T-helper 9 cell (primary cell): ENCODE measurements at regions not wholly inside any gene's neighbourhood (a gene's known extent, or its start where the extent isn't known, plus 50 kb on each side); places are given as distances from the start of the nearest gene placed in this dataset.

ENCODE experiments used
- DNase-seq: peaks from one replicate; pipeline ENCODE4 v3.0.0-alpha.2; 2020

DNA sequence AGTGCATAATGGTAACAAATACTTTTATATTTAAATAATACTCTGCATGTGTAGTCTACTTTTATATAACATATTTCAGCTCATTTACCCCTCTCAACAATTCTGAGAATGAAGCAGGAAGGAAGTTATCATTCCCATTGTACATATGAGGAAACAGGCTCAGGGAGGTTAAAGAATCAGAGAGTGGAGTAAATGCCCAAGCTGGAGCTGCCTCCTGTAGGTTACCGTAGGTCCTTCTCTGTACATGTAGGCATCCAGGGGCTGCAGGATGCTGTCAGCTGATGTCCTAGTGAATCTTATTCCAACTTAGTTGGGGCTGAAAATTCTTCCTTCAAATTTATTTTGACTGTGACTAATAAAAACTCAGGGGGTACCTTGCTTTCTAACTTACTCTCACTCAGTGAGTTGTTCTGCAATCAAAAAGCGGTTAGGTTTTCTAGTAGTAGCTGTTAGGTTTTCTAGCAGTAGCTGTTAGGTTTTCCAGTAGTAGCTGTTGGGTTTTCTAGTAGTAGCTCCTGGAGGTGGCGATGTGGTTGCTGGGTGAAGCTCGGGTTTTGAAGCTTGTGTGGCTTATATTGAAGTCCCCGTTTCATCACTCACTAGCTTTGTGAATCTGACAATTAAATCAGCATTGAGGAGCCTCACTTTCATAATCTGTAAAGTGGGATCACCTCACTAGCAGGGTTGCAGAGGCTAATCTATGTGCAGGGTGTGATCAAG is 357.0 kb downstream of the NR2F2 start:
- DNase-seq: no peak

DNA sequence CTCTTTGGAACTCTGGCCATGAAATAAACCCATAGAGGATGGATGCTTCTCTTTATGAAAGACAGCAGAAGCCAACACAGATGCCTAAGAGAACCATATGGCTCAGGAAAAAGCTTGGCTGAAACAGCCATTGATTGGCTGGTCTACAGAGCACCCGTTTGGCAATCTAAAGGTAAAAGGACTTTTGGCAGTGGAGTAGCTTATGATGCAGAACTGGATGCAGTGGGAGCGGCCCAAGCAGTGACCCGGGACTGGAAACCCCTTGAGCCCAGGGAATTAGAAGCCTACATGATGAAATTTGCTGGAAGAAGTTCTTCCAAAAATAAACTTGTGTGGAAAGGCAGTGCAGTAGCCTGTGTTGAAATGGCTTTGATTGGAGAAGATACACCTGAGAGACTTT is 360.2 kb downstream of the NR2F2 start:
- DNase-seq: no peak

DNA sequence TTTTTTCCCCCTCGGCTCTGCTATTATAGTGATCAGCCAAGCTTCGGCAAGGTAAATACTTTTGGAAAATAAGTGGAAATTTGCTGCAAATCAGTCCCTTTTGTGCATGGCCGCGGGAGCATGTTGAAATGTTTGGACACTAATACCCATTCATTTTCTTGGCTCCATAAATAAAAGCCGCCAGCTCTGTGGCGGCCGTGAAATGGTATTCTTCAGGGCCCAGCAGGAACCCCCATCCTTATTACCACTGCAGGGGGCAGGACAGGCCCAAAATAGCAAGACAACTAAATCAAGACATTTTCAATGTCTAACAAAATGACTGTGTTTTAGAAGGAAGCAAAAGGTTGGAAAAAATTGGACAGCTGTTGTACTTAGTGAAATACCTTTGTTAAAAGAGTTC is 362.3 kb downstream of the NR2F2 start:
- DNase-seq: no peak

DNA sequence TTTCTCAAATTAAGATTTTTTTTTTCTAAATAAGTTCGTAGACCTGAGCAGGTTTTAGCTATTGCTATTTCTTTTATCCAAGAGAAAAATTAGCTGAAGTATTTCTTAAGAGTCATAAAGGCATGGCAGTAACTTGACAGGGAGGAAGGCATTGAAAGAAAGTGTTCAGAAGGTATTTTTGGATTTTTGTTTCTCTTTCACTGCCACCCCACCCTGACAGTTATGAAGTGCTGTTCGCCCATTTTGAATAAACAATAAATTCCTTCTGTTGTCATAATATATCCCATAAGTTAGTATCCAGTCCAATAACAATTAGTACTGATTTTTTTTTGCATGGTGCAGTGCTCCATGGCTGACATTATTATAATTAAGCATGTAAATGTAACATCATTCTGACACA is 363.0 kb downstream of the NR2F2 start:
- no peak for DNase-seq

DNA sequence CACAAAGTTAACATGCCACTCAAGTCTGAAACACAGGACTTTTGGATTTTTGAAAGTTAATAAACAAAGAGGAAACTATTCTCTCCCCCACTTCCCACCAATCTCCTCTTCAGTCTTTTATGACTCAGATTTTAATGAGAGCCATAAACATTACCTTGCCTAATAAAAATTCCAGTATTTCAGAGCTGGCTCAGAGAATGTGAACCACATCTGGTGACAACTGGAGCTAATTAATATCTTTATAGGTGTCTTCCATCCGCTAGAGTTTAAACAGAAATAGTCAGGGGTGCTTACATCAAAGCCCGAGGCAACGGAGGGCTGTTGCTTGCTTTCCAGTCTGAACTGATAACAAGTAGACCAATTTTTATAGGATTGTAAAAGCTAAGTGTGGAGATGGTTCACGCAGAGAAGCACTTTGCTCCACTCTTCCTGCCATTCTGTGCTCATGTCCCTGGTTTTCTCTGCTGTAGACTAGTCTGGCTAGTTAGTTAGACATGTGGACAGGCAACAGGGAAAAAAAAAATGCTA is 363.6 kb downstream of the NR2F2 start:
- DNase-seq: no peak

DNA sequence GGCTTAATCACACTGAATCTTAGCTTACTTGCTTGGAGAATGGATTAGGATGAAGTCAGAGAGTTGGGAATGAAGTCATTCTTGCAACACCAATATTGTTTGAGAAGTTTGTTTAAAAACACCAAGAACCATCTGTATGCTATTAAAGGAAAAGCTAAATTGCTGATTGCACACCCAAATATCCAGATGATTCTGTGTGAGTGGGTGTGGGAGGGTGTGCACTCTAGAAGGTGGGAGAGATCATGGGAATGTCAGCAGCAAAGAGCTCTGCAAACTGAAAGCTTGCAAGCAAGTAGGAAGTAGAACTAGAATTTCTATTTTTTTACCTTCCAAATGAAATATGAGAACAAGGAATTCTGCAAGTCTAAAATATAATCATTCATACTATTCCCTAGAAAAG is 364.9 kb downstream of the NR2F2 start:
- no peak for DNase-seq

DNA sequence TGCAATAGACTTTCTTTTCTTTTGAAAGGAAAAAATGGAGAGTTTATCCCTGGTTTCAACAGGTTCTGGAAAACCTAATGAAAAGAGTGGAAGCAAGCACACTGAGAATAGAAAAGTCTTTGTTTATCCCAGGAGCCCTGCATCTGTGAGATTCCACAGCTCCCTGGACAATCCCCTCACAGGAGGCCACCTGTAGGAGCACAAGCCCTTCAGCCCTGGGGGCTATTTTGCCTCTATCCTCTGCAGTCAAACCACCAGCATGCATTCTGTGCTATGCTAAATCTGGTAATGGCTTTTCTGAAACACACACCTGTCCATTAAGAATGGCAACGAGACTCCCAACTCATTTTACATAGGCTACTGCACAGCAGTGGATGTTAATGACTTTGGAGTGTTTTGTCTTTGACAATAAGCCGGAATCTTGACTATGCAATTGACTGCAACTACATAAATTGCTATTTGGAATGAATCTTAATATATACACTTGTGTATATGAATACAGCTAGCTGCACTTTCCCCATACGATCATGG is 369.4 kb downstream of the NR2F2 start:
- DNase-seq: no peak

DNA sequence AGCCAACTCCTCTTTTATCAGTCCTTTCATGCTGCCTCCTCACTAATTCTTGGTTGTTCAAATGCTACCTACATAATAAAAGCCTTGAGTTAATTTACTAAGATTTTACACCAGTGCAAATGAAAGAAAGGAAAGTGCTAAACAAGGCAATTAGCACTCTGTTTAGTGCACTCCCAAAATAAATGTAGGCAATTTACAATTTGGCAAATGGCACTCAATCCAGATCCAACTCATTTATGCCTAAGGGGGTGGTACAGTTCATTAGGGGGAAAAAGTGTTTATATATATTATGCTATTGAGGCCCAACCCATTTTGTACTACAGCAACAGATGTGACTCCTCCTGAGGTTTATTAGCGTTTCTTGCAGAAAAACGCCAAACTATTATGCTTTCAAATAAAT is 370.1 kb downstream of the NR2F2 start:
- DNase-seq: no peak

DNA sequence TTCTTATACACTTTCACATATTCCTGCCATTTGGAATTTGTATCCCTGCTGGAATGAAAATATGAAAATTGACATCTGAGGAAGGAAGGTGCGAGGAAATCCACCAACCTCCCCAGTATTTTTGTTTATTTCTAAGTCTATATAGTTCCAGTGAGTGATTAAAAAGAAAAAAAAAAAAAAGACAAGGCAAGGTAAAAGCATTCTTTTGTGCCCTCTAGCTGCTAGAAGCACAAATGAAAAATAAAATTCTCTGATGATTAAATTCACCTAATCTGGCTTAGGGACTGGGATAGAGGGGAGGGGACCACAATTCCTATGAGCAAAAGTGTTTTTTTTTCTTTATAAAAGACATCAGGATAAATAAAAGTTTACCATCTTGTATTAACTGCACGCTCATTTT is 370.9 kb downstream of the NR2F2 start:
- DNase-seq: no peak

DNA sequence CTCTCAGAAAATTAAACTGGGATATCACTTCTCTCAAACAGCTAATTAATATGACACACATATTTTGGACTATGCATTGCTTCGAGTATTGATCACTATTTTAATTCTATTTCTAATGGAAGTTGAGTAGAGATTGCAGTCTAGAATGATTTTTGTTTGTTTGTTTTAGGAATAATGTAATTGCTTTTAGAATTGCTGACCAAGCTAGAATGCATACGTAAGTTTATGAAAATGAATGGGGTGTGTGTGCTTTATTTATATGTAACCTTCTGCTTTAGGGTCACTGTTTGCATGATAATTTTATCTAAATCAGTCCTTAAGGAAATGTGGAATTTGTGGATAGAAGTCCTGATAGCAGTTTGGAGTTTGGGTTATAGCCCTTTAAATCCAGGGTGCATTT is 371.4 kb downstream of the NR2F2 start:
- no peak for DNase-seq

DNA sequence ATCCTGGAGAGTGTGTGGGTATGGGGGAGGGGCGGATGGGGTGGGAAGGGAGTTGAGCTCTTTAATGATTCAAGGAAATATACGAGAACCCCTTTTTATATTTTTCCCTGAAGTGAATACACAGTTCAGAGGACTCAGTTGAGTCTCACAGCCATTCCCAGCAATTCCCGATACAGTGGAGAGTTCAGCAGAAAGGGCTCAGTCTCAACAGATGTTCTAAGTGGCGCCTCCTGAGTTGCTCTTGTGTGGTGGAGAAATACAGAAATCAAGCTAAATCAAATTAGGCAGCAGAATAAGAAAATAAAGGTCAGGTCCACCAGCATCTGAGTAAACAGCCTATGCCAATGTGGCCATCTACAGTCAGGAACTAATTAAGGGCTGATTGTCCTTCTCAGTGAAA is 372.1 kb downstream of the NR2F2 start:
- no peak for DNase-seq

DNA sequence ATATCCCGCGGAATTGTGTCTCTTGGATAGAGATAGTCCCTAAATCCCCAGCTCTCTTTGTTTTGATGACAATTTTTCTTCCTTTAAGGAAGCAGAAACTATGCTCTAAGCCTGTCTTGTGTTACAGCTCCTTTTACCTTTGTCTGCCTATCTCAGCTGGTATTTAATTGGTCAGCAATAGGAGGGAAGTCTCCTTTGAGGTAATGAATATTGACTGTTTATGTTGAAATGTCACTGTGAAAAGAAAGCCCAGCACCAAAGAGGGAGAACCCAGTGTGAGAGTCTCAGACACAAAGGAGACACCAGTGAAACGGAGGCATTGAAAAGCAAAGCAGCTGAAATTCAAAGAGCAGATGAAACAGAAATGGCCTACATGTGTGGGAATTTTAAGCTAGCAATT is 372.6 kb downstream of the NR2F2 start:
- DNase-seq: no peak

DNA sequence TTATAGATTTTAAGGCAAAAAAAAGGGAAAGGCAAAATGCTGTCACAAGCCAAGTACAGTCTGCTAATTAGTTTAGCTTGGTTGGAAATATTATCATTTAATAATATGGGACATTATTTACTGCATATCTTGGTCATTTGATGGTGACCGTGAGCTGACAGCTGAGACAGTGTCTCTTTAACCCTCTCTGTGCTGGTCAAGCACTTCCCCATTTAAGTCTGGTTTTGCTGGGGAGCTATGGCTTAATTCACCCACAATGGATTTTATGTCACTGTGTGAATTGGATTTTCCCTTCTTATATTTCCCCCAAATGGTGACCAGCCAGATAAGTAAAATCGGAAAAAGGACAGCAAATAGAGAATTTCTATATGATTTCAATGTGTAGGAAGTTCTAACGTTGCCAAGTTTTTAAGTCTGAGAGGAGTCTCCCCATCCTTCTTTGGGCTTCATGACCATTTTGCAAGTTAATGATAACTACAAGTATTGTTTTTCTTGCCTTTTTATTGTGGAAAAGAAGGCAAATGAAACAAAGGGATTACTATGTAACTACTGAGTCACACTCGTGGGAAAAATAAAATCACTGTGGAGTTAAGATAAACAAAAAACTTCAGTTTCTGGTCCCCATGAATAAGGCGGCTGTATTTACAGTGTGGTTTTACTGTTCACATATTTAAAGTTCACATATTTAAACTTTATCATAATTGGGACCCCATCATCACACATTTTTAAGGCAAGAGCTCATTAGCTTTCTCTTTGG is 373.5 kb downstream of the NR2F2 start:
- no peak for DNase-seq

DNA sequence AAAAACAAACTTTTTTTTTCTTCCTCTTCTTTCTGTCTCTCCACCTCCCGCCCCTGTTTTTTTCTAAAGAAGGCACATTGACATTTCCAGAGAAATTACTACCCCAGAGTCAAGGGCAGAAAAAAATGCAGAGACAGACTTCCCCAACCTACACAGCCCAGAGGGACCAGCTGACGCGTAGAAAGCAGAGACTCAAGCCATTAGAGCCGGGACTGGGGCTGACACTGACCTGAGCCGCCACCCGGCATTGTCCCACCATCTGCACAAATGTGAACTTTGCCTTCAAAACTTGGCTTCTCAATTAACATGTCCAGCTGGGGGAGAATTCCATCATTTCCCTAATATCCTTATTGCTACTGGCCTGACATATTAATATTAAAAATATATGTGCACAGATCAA is 385.6 kb downstream of the NR2F2 start:
- DNase-seq: no peak

DNA sequence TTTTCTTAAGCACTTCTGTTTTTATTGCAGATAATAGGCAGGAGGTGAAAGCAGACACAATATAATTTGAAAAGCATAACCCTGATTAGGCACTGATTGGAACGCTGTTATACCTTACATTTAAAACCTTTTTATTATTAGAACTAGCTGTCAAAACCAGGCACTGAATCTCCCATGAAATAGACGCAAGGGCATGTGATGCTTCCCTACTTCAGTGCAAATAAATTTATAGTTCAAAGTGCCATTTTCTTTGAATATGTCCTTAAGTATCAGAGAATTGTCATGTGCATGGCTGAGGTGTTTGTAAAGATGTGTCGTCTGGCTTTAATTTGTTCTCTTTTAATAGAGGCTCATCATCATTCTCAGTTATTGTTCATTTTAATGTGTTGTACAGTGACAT is 386.0 kb downstream of the NR2F2 start:
- DNase-seq: no peak

DNA sequence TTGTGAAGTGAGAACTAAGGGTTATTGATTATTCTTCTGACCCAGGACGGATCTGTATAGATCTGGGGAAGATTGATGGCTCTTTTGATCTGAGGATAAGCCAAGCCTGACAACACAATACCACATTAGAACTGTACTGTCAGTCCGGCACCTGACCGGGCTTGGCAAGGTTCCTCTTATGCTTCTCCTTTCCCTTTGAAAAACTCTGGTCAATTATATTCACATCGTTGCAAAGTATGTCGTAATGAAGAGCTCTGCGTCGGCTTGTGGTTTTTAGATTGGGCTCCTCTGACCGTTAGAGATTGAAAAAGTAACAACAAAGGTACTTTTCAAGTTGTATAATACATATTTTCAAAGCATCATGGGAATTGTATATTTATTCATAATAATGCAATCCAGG is 389.8 kb downstream of the NR2F2 start:
- no peak for DNase-seq

DNA sequence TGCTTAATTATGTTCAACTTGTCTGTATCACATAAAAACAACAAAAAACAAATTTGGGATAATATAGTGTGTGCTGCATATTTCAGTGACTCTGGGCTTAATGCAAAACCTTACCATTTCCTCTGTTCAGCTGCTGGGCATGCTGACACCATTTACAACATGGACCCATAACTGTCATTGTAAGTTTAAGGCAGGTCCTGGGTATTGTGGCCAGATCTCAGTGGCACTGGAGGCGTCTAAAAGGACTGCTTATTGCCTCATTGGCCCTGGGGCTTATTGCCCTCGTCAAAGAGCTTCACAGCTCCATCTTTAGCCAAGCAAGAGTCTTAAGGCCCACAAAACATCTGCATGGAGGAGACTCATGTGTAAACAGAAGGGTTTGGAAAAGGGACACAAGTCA is 390.2 kb downstream of the NR2F2 start:
- no peak for DNase-seq

DNA sequence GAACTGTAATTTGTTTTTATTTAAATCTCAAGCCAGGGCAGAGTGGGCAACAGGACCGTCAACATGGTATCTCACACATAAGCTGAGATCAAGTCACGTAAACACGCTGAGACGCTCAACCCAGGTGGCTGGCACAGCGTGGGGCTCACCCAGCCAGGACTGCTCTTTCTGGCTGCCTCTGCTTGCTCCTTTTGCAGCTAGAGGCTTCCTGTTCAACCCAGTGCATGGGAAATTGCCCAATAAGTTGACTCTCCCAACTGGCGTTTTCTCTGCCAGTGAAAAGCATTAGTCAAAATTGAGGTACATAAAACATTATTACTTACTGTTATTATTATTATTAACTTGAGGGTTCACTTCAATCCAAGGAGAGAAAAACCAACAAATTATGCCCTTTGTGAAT is 398.1 kb downstream of the NR2F2 start:
- DNase-seq: no peak

DNA sequence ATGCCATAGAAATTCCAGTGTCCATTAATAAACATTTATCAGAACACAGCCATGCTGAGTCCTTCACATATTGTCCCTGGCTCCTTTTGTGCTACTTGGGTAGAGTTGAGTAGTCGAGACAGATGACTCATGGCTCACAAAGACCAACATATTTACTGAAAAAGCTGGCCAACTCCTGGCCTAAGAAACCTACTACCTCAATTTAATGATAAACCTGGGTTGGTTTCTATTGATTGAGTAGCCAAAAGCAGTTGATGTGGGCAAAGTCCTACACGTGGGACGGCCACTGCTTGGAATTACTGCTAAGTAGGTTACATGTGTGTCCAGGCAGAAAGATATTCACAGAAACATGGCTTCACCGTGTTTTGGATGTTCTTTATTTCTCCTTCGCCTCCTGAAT is 402.2 kb downstream of the NR2F2 start:
- no peak for DNase-seq

DNA sequence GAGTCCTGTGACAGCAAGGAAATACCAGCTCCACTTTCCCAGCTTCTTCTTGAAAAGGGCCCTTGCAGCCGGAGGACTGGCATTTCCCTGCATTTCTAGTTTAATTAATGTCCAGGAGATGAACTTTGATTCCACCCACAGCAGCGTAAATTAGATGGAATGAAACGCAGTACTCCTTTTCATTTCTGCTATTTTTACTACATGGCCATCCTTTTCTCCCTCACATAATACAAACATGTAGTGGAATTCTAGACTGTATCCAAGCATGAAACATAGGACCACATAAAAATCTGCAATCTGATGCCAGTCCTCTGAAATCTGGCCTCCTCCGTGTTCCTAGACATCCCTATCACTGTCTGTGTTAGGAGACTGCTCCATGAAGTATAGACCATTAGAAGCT is 403.2 kb downstream of the NR2F2 start:
- no peak for DNase-seq

DNA sequence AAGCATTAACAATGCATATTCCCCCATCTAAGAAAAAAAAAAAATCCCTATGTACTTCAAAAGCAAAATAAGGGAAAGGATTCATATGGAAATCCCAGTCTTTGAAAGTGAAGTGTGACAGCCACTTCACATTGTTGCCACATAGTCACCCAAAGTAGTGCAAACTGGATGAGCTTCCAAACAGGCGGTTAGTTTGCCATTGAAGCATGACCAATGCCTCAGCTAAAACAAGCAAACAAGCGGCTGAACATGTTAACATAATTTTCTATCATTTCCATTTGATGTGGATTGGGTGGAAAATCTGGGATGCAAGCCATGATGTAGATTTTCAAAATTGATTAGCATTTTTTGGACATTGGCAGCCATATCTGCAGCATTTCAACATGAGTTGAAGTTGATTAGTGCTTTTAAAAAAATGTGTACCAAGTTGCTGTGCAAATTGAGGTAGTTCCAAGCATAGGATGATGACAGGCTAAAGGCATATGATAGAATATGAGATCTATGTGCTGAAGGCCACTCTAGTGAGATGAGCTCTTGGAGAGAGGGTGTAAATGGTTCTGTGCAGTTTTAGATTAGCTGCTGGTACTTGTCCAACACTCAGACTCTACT is 405.2 kb downstream of the NR2F2 start:
- no peak for DNase-seq

DNA sequence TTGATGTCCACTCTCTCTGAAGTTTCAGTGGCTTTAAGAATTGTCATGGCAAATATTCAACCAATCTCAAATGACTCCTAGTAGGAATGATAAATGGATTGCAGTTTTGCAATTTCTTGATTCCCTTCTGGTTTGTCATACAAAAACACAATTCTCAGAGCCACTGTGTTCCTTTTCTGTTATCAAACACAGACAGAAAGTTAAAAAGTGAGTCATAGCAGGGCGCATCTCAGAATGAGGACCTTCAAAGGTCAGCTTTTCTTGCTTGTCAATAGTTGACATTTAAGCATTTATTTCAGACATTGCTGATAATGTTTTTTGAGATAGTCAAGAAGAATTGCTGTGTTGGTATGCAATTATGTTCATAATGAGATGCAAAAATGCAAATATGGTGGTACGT is 405.9 kb downstream of the NR2F2 start:
- no peak for DNase-seq

DNA sequence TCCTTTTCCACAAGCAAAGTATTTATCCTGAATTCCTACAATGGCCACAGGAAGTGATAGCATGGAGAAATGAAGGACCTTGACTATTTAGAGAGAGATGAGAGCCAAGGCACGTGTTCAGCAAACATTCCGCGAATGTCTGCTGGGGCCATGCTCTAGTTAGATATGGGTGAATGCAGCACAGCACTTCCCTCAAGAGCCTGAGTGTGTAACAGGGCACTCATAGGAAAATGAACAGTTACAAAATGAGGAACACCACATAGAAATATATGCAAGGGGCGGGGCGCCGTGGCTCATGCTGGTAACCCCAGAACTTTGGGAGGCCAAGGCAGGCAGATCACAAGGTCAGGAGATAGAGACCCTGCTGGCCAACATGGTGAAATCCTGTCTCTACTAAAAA is 406.9 kb downstream of the NR2F2 start:
- DNase-seq: no peak

DNA sequence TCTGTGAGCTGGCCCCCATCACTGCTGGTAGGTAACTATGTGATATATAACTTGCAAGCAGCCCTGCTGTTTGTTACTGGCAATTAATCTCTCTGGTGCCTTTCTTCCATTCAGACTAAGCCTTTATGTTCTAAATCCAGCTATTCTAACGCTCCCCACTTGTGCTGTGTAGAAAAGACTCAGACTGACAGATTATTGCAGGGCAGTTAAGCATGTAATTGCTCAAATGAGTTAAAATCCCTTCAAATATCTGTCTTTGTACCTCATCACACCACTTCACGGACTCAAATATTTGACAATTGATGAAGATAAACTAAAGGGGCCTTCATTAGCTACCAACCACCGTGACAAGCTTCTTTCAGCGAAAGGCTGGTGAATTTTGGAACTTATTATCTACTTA is 416.2 kb downstream of the NR2F2 start:
- no peak for DNase-seq
